SU-DHL-6 (cell line): ENCODE measurements at regions not wholly inside any gene's neighbourhood (a gene's known extent, or its start where the extent isn't known, plus 50 kb on each side); places are given as distances from the start of the nearest gene placed in this dataset.

Experiments used
- H2AFZ ChIP-seq: fragments of 200-600 bp; sonication (generic); 2 replicates; pipeline ENCODE4 v1.6.1; 2014; ENCODE audit warnings: low read depth, mild to moderate bottlenecking, moderate library complexity, mixed read lengths, antibody characterized with exemption, low read length; ENCODE audit not compliant: severe bottlenecking
- H3F3A ChIP-seq: fragments of 200-600 bp; shearing (Covaris generic); 2 replicates; pipeline ENCODE4 v1.6.0; 2016; ENCODE audit warnings: antibody characterized with exemption, mild to moderate bottlenecking; ENCODE audit not compliant: insufficient read depth
- H3K27ac ChIP-seq: fragments of 200-600 bp; sonication (generic); 2 replicates; pipeline ENCODE4 v1.5.1; 2016; ENCODE audit warnings: low read depth, mild to moderate bottlenecking, low read length, moderate library complexity, mixed read lengths
- H3K27me3 ChIP-seq: fragments of 200-600 bp; sonication (generic), shearing (Covaris generic); 2 replicates; pipeline ENCODE4 v1.6.0; 2014; ENCODE audit warnings: mild to moderate bottlenecking, low read length
- H3K36me3 ChIP-seq: fragments of 200-600 bp; sonication (generic); 2 replicates; pipeline ENCODE4 v1.6.1; 2014; ENCODE audit warnings: mild to moderate bottlenecking, low read length, mixed read lengths
- H3K4me2 ChIP-seq: fragments of 300-600, 200-600 bp; shearing (Covaris generic), sonication (generic); 2 replicates; pipeline ENCODE4 v1.6.0; 2014; ENCODE audit warnings: low read length, low read depth, mild to moderate bottlenecking; ENCODE audit not compliant: poor library complexity, severe bottlenecking
- H3K4me3 ChIP-seq: fragments of 200-600 bp; sonication (generic); 2 replicates; pipeline ENCODE4 v1.5.1; 2014; ENCODE audit warnings: antibody characterized with exemption, low read length, mild to moderate bottlenecking, mixed read lengths; ENCODE audit not compliant: insufficient read depth, poor library complexity, severe bottlenecking
- H3K79me2 ChIP-seq: fragments of 200-600 bp; sonication (generic); 2 replicates; pipeline ENCODE4 v1.6.1; 2014; ENCODE audit warnings: mild to moderate bottlenecking, low read length, moderate library complexity; ENCODE audit not compliant: insufficient read depth
- H3K9ac ChIP-seq: fragments of 200-600 bp; sonication (generic); 2 replicates; pipeline ENCODE4 v1.7.0; 2014; ENCODE audit warnings: mild to moderate bottlenecking, low read length
- H3K9me2 ChIP-seq: fragments of 200-600 bp; sonication (generic); replicated peaks from 2 replicates; pipeline ENCODE4 v1.6.1; 2014; ENCODE audit warnings: low read length; ENCODE audit not compliant: insufficient read depth
- H3K9me3 ChIP-seq: fragments of 200-600 bp; sonication (generic); 2 replicates; pipeline ENCODE4 v1.6.1; 2014; ENCODE audit warnings: low read length, mixed read lengths; ENCODE audit not compliant: insufficient read depth
- H4K20me1 ChIP-seq: fragments of 200-600 bp; sonication (generic); 2 replicates; pipeline ENCODE4 v1.6.1; 2014; ENCODE audit warnings: low read depth, mild to moderate bottlenecking, antibody characterized with exemption, low read length, moderate library complexity, mixed read lengths
- EZH2phosphoT487 ChIP-seq: fragments of 200-600 bp; sonication (generic), shearing (Covaris generic); conservative IDR thresholded peaks from 2 replicates; pipeline ENCODE4 v1.6.1; 2018; ENCODE audit warnings: mild to moderate bottlenecking, antibody characterized with exemption, low read length, moderate library complexity, mixed read lengths
- TF ChIP-seq, protein P1 (sequence below): fragments of 200-600 bp; sonication (generic); IDR thresholded peaks from one replicate; pipeline ENCODE4 v1.5.1; 2017; ENCODE audit warnings: antibody characterized with exemption, mild to moderate bottlenecking, low read length, moderate library complexity; ENCODE audit not compliant: insufficient read depth, poor library complexity, severe bottlenecking

DNA sequence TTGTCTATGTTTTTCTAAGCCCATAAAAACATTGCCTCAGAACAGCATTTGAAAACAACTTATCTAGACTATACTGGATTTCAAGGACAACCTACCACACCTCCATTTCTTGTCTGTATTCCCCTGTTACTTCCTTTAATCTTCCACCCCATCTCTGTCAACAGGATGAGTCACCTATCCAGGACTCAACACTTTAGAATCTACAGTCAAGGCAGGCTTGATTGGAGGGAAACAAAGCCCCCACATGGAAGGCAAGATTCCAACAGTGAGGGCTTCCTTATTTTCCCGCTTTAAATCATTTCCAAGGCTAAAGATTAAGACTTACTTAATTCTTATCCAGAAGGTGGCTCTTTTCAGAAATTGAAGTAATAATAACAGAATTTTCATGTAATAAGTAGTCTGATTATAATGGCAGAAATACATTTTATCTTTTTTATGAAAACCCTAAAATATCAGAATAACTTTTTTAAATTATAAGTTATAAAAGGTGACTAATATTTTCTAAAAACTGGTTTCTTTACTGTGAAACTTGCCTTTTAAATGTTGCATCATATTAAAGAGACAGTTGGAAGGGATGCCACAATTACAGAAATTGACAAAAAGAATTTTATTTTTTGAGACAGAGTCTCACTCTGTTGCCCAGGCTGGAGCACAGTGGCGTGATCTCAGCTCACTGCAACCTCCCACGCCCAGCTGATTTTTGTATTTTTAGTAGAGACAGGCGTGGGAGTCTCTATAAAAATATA, 138.7 kb upstream of the CCDC150 start:
- no peaks in the 10 kb centered on the region for H3F3A ChIP-seq
- H3K36me3 ChIP-seq: no peaks in the 10 kb centered on the region; the same call in 1 of the 2 replicates
- H3K79me2 ChIP-seq: no peaks in the 10 kb centered on the region
- peaks cover 7% of the 10 kb centered on the region; the same call in 1 of the 2 replicates for H3K9me3 ChIP-seq
- no peak overlapping the region for H3K9ac ChIP-seq
- no peak for TF ChIP-seq EZH2phosphoT487
- TF ChIP-seq, protein P1, sequence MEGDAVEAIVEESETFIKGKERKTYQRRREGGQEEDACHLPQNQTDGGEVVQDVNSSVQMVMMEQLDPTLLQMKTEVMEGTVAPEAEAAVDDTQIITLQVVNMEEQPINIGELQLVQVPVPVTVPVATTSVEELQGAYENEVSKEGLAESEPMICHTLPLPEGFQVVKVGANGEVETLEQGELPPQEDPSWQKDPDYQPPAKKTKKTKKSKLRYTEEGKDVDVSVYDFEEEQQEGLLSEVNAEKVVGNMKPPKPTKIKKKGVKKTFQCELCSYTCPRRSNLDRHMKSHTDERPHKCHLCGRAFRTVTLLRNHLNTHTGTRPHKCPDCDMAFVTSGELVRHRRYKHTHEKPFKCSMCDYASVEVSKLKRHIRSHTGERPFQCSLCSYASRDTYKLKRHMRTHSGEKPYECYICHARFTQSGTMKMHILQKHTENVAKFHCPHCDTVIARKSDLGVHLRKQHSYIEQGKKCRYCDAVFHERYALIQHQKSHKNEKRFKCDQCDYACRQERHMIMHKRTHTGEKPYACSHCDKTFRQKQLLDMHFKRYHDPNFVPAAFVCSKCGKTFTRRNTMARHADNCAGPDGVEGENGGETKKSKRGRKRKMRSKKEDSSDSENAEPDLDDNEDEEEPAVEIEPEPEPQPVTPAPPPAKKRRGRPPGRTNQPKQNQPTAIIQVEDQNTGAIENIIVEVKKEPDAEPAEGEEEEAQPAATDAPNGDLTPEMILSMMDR: no peak
- no peaks in the 10 kb centered on the region for H3K27me3 ChIP-seq
- no peak overlapping the region for H3K4me3 ChIP-seq
- no peaks in the 10 kb centered on the region for H3K9me2 ChIP-seq
- no peak overlapping the region for H2AFZ ChIP-seq
- no peak overlapping the region for H3K27ac ChIP-seq
- no peaks in the 10 kb centered on the region for H4K20me1 ChIP-seq
- H3K4me2 ChIP-seq: no peak overlapping the region

GRCh38 chr2:196501836-196502235, 137.7 kb upstream of the CCDC150 start:
- Histone ChIP-seq H3K9me3 (peaks cover 7% of the 10 kb centered on the region; the same call in 1 of the 2 replicates), H2AFZ (no peak overlapping the region), H3K9ac (no peak overlapping the region), H3K4me3 (no peak overlapping the region), H3K27me3 (no peaks in the 10 kb centered on the region), H3K4me2 (no peak overlapping the region), H3F3A (no peaks in the 10 kb centered on the region), H3K9me2 (no peaks in the 10 kb centered on the region), H3K79me2 (no peaks in the 10 kb centered on the region), H3K27ac (no peak overlapping the region), H4K20me1 (no peaks in the 10 kb centered on the region), H3K36me3 (no peaks in the 10 kb centered on the region; the same call in 1 of the 2 replicates)
- TF ChIP-seq EZH2phosphoT487: no peak
- TF ChIP-seq, protein P1: no peak

GRCh38 chr2:196502386-196502785, 137.1 kb upstream of the CCDC150 start:
- Histone ChIP-seq H3F3A (no peaks in the 10 kb centered on the region), H3K9me3 (peaks cover 7% of the 10 kb centered on the region; the same call in 1 of the 2 replicates), H3K27me3 (no peaks in the 10 kb centered on the region), H3K79me2 (no peaks in the 10 kb centered on the region), H3K4me3 (no peak overlapping the region), H3K9ac (no peak overlapping the region), H3K4me2 (no peak overlapping the region), H2AFZ (no peak overlapping the region), H3K27ac (no peak overlapping the region), H3K9me2 (no peaks in the 10 kb centered on the region), H3K36me3 (no peaks in the 10 kb centered on the region; the same call in 1 of the 2 replicates), H4K20me1 (no peaks in the 10 kb centered on the region)
- TF ChIP-seq, protein P1: no peak
- TF ChIP-seq EZH2phosphoT487: no peak
